22Rv1 (cell line): ENCODE measurements at regions not wholly inside any gene's neighbourhood (a gene's known extent, or its start where the extent isn't known, plus 50 kb on each side); places are given as distances from the start of the nearest gene placed in this dataset.

Source experiments
- H3K27ac ChIP-seq: fragments of 450-650 bp; 2 replicates; pipeline ENCODE4 v1.5.1; 2017
- CTCF ChIP-seq: fragments of 450-650 bp; IDR thresholded peaks from 2 replicates; pipeline ENCODE4 v1.5.1; 2017; ENCODE audit warnings: mild to moderate bottlenecking
- ZFX ChIP-seq: fragments of 450-650 bp; IDR thresholded peaks from 2 replicates; pipeline ENCODE4 v1.6.1; 2017; ENCODE audit warnings: antibody characterized with exemption, borderline replicate concordance

- H3K27ac ChIP-seq: no peak overlapping the region; the same call in 1 of the 2 replicates
- no peak for TF ChIP-seq ZFX
- TF ChIP-seq CTCF: no peak
These were observed 688.0 kb downstream of the KCNJ2 start for GRCh38 chr17:70857351-70857750.

GRCh38 chr17:70859829-70860228, 690.5 kb downstream of the KCNJ2 start:
- TF ChIP-seq CTCF (no peak), ZFX (no peak)
- no peak overlapping the region for H3K27ac ChIP-seq

- TF ChIP-seq ZFX: no peak
- no peak for TF ChIP-seq CTCF
These were observed 693.0 kb downstream of the KCNJ2 start for GRCh38 chr17:70862295-70862694.

GRCh38 chr17:70863436-70864248, 694.3 kb downstream of the KCNJ2 start:
- no peak overlapping the region for H3K27ac ChIP-seq
- TF ChIP-seq CTCF (no peak), ZFX (no peak)

More at GRCh38 chr17:70862295-70862694, 693.0 kb downstream of the KCNJ2 start:
- H3K27ac ChIP-seq: no peak overlapping the region

- no peak overlapping the region for H3K27ac ChIP-seq
- TF ChIP-seq ZFX: no peak
- TF ChIP-seq CTCF: no peak
These were observed 696.9 kb downstream of the KCNJ2 start for GRCh38 chr17:70865993-70866804.

- TF ChIP-seq ZFX (no peak), CTCF (no peak)
These were observed 698.8 kb downstream of the KCNJ2 start for GRCh38 chr17:70868149-70868548.

More at GRCh38 chr17:70868149-70868548, 698.8 kb downstream of the KCNJ2 start:
- no peak overlapping the region for H3K27ac ChIP-seq
